GM23248 (cell line): ENCODE measurements at regions not wholly inside any gene's neighbourhood (a gene's known extent, or its start where the extent isn't known, plus 50 kb on each side); places are given as distances from the start of the nearest gene placed in this dataset.
A peak's percentile ranks its signal among the peaks of the same experiment; 100 is the strongest.

ENCODE experiments used
- DNase-seq: peaks from one replicate; pipeline ENCODE4 v3.0.0-alpha.2; 2015
- H2AFZ ChIP-seq: fragments of 200-600 bp; sonication (generic); 2 replicates; pipeline ENCODE4 v1.6.1; 2016; ENCODE audit warnings: antibody characterized with exemption
- H3F3A ChIP-seq: fragments of 200-600 bp; sonication (generic); 2 replicates; pipeline ENCODE4 v1.6.1; 2016; ENCODE audit warnings: mild to moderate bottlenecking, antibody characterized with exemption, mixed run types; ENCODE audit not compliant: insufficient read depth
- H3K27ac ChIP-seq: fragments of 200-600 bp; sonication (generic); 2 replicates; pipeline ENCODE4 v1.5.1; 2016; ENCODE audit warnings: mild to moderate bottlenecking
- H3K27me3 ChIP-seq: fragments of 200-600 bp; sonication (generic); replicated peaks from 2 replicates; pipeline ENCODE4 v1.6.1; 2016; ENCODE audit warnings: mild to moderate bottlenecking; ENCODE audit not compliant: insufficient read depth
- H3K36me3 ChIP-seq: fragments of 200-600 bp; sonication (generic); 2 replicates; pipeline ENCODE4 v1.6.1; 2016; ENCODE audit warnings: low read depth, mild to moderate bottlenecking
- H3K4me1 ChIP-seq: fragments of 200-600 bp; sonication (generic); 2 replicates; pipeline ENCODE4 v1.6.1; 2016; ENCODE audit warnings: mild to moderate bottlenecking; ENCODE audit not compliant: insufficient read depth
- H3K4me2 ChIP-seq: fragments of 200-600 bp; sonication (generic); one replicate; pipeline ENCODE4 v1.6.1; 2016; ENCODE audit warnings: mild to moderate bottlenecking; ENCODE audit not compliant: unreplicated experiment
- H3K4me3 ChIP-seq: fragments of 200-600 bp; sonication (generic); 2 replicates; pipeline ENCODE4 v1.5.1; 2016; ENCODE audit warnings: mild to moderate bottlenecking
- H3K79me2 ChIP-seq: fragments of 200-600 bp; sonication (generic); 2 replicates; pipeline ENCODE4 v1.6.1; 2016; ENCODE audit warnings: mild to moderate bottlenecking; ENCODE audit not compliant: insufficient read depth
- H3K9ac ChIP-seq: fragments of 200-600 bp; sonication (generic); 2 replicates; pipeline ENCODE4 v1.6.1; 2016; ENCODE audit warnings: mild to moderate bottlenecking
- H3K9me2 ChIP-seq: fragments of 200-600 bp; sonication (generic); 2 replicates; pipeline ENCODE4 v1.6.1; 2016; ENCODE audit warnings: mixed run types, mild to moderate bottlenecking, moderate library complexity; ENCODE audit not compliant: insufficient read depth
- H3K9me3 ChIP-seq: fragments of 200-600 bp; sonication (generic); one replicate; pipeline ENCODE4 v1.6.1; 2017; ENCODE audit warnings: low read depth
- H4K20me1 ChIP-seq: fragments of 200-600 bp; sonication (generic); 2 replicates; pipeline ENCODE4 v1.6.0; 2016; ENCODE audit not compliant: insufficient read depth
- EZH2 ChIP-seq: fragments of 200-600 bp; sonication (generic); IDR thresholded peaks from 2 replicates; pipeline ENCODE4 v1.6.1; 2018; ENCODE audit warnings: antibody characterized with exemption, mild to moderate bottlenecking; ENCODE audit not compliant: insufficient read depth, poor library complexity, severe bottlenecking
- EZH2phosphoT487 ChIP-seq: fragments of 200-600 bp; sonication (generic); IDR thresholded peaks from 2 replicates; pipeline ENCODE4 v1.6.1; 2018; ENCODE audit warnings: antibody characterized with exemption, moderate library complexity, mild to moderate bottlenecking, low read depth; ENCODE audit not compliant: insufficient read depth
- WGBS, 2 experiments: methylation state at CpG; one replicate each; pipeline ENCODE4 v1.1.6; 2015 to 2017; ENCODE audit warnings: low lambda C conversion rate in 2 of 2, low coverage in 1 of 2; ENCODE audit errors: missing lambda C conversion rate in 2 of 2; 5-methylcytosine and 5-hydroxymethylcytosine counted together
- in situ Hi-C: fragments of 300-500 bp; cut with MboI; formaldehyde crosslinking; loops from 2 replicates; pipeline ENCODE4 v1.15.0; 2020

DNA sequence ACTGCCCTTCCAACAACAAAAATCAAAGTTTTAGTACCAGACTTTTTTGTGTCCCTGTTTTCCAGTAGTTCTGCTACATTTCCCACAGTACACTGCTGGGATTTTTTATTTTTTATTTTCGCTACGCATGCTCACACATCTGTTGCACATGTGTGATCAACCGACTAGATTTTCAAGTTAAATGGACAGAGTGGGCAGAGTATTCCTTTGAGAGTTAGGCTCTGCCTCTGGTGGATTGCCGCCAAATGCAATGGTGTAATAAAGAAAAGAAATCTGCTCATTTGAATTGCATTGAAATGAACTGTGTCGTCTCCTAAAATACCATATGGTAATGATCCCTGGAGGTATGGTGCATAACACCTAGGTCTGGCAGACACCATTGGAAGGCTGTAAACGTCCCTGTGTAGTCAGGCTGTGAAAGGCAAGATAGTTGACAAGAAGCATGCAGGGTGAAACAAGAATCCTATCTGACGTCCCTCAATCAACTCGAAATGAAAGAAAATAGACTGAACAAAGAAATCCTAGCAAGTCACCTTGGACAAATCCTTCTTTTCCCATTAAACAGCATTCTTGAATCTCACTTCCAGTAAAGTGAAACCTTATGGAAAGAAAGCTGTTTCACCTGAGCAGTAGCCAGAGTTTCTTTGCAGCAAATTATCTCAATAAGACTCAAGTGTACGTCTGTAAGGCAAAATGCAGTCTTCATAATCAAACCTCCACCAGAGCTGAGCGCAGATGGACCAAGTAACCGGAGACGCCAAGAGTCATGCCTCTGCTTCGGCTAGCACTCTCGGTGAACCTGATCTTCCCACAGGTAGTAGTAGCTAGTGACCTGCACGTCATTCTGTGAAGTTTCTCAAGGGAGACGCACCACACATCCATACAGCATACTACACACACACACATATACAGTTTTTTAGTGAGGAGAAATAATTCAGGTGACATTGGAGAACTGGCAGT is 357.3 kb downstream of the CRPPA start:
- H3K36me3 ChIP-seq = no peaks in the 10 kb centered on the region
- H3K4me2 ChIP-seq = peak overlapping the region; percentile 0
- H3K79me2 ChIP-seq = no peaks in the 10 kb centered on the region
- H3K27ac ChIP-seq = no peak overlapping the region
- 58 to 62% methylated on average over 16 of the region's 16 CpGs for WGBS, 2 experiments
- H3K9me3 ChIP-seq = no peaks in the 10 kb centered on the region
- peaks cover 25% of the 10 kb centered on the region for H3K27me3 ChIP-seq
- H3K4me1 ChIP-seq = peaks cover 22% of the 10 kb centered on the region
- H4K20me1 ChIP-seq = no peaks in the 10 kb centered on the region
- H2AFZ ChIP-seq = no peak overlapping the region
- in situ Hi-C loops = loop anchor here (10.0 to 25.0 kb wide), 2 partner anchors 339 to 1327 kb away; no protein-coding TSS in a partner anchor
- peak; percentile 53 for DNase-seq
- H3K4me3 ChIP-seq = no peak overlapping the region
- H3F3A ChIP-seq = no peaks in the 10 kb centered on the region
- no peak overlapping the region for H3K9ac ChIP-seq
- TF ChIP-seq EZH2 (no peak), EZH2phosphoT487 (no peak)
- no peaks in the 10 kb centered on the region; the same call in 1 of the 2 replicates for H3K9me2 ChIP-seq

DNA sequence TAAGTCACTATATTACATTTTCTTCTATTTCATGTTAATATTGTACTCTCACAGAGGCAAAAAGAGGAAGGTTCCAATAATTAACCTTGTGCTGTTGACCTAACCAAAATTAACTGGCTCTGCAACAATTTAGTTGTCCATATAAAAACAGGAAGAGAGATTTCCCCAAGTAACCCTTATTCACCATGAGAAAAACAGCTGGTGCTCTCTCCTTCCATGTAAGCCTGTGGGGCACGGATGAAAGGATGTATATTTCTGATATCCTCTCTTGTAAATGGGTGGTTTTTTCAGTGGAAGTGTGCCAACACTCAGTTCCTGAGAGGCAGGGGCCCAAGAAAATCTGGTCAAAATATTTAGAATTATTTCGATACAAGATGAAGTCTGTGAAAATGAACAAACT is 358.1 kb downstream of the CRPPA start:
- WGBS, 2 experiments = 56 to 64% methylated on average over 2 of the region's 2 CpGs
- H3K36me3 ChIP-seq = no peaks in the 10 kb centered on the region
- no peak overlapping the region for H3K9ac ChIP-seq
- H3F3A ChIP-seq = no peaks in the 10 kb centered on the region
- no peak overlapping the region for H3K27ac ChIP-seq
- no peaks in the 10 kb centered on the region for H3K9me3 ChIP-seq
- H3K79me2 ChIP-seq = no peaks in the 10 kb centered on the region
- peak overlapping the region; percentile 0 for H3K4me2 ChIP-seq
- no peak overlapping the region for H3K4me3 ChIP-seq
- H2AFZ ChIP-seq = no peak overlapping the region
- no peak for DNase-seq
- in situ Hi-C loops = loop anchor here (10.0 to 25.0 kb wide), 2 partner anchors 338 to 1326 kb away; no protein-coding TSS in a partner anchor
- peaks cover 21% of the 10 kb centered on the region for H3K27me3 ChIP-seq
- peaks cover 22% of the 10 kb centered on the region for H3K4me1 ChIP-seq
- H3K9me2 ChIP-seq = no peaks in the 10 kb centered on the region; the same call in 1 of the 2 replicates
- H4K20me1 ChIP-seq = no peaks in the 10 kb centered on the region
- TF ChIP-seq EZH2 = no peak
- no peak for TF ChIP-seq EZH2phosphoT487

DNA sequence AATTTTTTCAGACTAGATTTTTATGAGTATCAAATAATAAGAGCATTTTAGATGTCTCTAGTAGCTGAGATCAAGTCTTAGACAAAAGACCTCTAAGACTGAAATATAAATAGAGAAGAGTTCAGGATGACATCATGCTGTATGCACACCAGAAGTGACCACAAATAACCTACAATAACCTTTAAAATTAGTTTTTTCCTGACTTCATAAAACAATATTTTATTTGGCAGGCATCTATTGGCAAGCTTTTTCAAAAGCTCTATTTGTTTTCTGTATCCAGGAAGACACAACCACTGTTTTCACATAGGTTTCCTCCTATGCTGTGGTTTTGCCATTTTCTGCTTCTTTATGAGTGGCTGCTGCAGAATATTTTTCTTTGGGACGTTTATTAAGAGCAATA is 359.1 kb downstream of the CRPPA start:
- Histone ChIP-seq H3K9ac (no peak overlapping the region), H4K20me1 (no peaks in the 10 kb centered on the region), H3K27ac (no peak overlapping the region), H3K9me3 (no peaks in the 10 kb centered on the region), H3K79me2 (no peaks in the 10 kb centered on the region), H3K9me2 (no peaks in the 10 kb centered on the region; the same call in 1 of the 2 replicates), H3K4me1 (peaks cover 19% of the 10 kb centered on the region), H3K27me3 (peaks cover 20% of the 10 kb centered on the region), H2AFZ (no peak overlapping the region), H3F3A (no peaks in the 10 kb centered on the region), H3K4me3 (no peak overlapping the region), H3K4me2 (peak overlapping the region; percentile 39), H3K36me3 (no peaks in the 10 kb centered on the region)
- WGBS, 2 experiments = 13 to 20% methylated on average over 1 of the region's 1 CpG
- TF ChIP-seq EZH2 (no peak), EZH2phosphoT487 (no peak)
- in situ Hi-C loops = loop anchor here (10.0 to 25.0 kb wide), 2 partner anchors 337 to 1325 kb away; no protein-coding TSS in a partner anchor
- DNase-seq = peak; percentile 69

- H3K9ac ChIP-seq = no peak overlapping the region
- no peak overlapping the region for H3K27ac ChIP-seq
- no peaks in the 10 kb centered on the region for H3K36me3 ChIP-seq
- H3K9me3 ChIP-seq = no peaks in the 10 kb centered on the region
- TF ChIP-seq EZH2 (no peak), EZH2phosphoT487 (no peak)
- no peaks in the 10 kb centered on the region for H4K20me1 ChIP-seq
- H3K27me3 ChIP-seq = peaks cover 20% of the 10 kb centered on the region
- peaks cover 14% of the 10 kb centered on the region for H3K4me1 ChIP-seq
- in situ Hi-C loops = loop anchor here (10.0 to 25.0 kb wide), 2 partner anchors 337 to 1324 kb away; no protein-coding TSS in a partner anchor
- DNase-seq = no peak
- no peaks in the 10 kb centered on the region for H3K79me2 ChIP-seq
- no peak overlapping the region for H3K4me2 ChIP-seq
- no peaks in the 10 kb centered on the region for H3F3A ChIP-seq
- WGBS, 2 experiments = 92 to 100% methylated on average over 1 of the region's 1 CpG
- H3K4me3 ChIP-seq = no peak overlapping the region
- no peak overlapping the region for H2AFZ ChIP-seq
- no peaks in the 10 kb centered on the region; the same call in 1 of the 2 replicates for H3K9me2 ChIP-seq
Measured at GRCh38 chr7:16061630-16062029, 359.7 kb downstream of the CRPPA start.
